ENCODE measurements at regions not wholly inside any gene's neighbourhood (a gene's known extent, or its start where the extent isn't known, plus 50 kb on each side); places are given as distances from the start of the nearest gene placed in this dataset.

DNA sequence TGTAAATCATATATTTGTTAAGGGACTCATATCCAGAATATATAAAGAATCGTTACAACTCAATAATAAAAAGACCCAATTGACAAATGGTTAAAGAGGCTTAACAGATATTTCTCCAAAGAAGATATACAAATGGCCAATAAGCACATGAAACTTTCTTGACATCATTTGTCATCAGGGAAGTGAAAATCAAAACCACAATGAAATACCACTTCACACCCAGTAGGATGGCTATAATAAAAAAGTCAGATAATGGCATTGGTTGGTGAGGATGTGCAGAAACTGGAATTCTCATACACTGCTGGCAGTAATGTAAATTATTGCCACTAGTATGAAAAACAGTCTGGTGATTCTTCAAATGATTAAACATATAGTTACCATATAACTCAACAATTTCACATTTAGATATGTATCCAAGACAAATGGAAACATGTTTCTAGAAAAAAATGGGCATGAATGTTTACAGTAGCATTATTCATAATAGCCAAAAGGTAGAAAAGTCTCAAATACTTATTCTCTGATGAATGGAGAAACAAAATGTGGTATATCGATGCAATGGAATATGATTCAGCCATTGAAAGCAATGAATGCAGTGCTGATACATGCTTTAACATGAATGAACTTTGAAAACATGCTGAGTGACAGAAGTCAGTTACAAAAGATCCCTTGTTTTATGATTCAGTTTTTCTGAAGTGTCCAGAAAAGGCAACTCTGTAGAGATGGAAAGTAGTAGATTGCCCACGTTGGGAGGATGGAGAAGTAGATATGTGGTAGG is 304.6 kb upstream of the ZEB2 start:
- no peaks in the 10 kb centered on the region for H4K20me1 ChIP-seq (ENCODE audit: insufficient read depth)
- RAD21 ChIA-PET (ENCODE audit: low non-redundant PET in 1 of 2, low total read pairs in 2 of 2, uncharacterized antibody in 2 of 2, unreplicated experiment in 2 of 2) = no interaction called here
- H2AFZ ChIP-seq (ENCODE audit: low read depth, low read length, poor library complexity, severe bottlenecking) = no peak overlapping the region
- no peaks in the 10 kb centered on the region for H3K9me3 ChIP-seq (ENCODE audit: control insufficient read depth in 1 of 2, insufficient read depth in 1 of 2, low read depth in 1 of 2, low read length in 2 of 2)
- no peaks in the 10 kb centered on the region for H3K4me1 ChIP-seq (ENCODE audit: control insufficient read depth in 1 of 2, insufficient read depth in 2 of 2, low read length in 2 of 2)
- ATAC-seq = no peak
- TF ChIP-seq SRF (IDR thresholded peaks at IDR 0.05; ENCODE audit: low read depth) = no peak
- no peak for TF ChIP-seq SP1 (IDR thresholded peaks at IDR 0.05; ENCODE audit: low read depth)
- no peak for TF ChIP-seq SIN3A (IDR thresholded peaks at IDR 0.05; ENCODE audit: low read depth)
- TF ChIP-seq, protein P1, sequence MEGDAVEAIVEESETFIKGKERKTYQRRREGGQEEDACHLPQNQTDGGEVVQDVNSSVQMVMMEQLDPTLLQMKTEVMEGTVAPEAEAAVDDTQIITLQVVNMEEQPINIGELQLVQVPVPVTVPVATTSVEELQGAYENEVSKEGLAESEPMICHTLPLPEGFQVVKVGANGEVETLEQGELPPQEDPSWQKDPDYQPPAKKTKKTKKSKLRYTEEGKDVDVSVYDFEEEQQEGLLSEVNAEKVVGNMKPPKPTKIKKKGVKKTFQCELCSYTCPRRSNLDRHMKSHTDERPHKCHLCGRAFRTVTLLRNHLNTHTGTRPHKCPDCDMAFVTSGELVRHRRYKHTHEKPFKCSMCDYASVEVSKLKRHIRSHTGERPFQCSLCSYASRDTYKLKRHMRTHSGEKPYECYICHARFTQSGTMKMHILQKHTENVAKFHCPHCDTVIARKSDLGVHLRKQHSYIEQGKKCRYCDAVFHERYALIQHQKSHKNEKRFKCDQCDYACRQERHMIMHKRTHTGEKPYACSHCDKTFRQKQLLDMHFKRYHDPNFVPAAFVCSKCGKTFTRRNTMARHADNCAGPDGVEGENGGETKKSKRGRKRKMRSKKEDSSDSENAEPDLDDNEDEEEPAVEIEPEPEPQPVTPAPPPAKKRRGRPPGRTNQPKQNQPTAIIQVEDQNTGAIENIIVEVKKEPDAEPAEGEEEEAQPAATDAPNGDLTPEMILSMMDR (IDR thresholded peaks at IDR 0.05 in 2 of 3, conservative IDR thresholded peaks at IDR 0.05 in 1 of 3; ENCODE audit: borderline replicate concordance in 1 of 3, insufficient read depth in 1 of 3, low read depth in 2 of 3, low read length in 2 of 3) = no peak
- no peak for TF ChIP-seq POLR2A (IDR thresholded peaks at IDR 0.05; ENCODE audit: borderline replicate concordance, extremely low read depth, insufficient read depth, insufficient read length)
- TF ChIP-seq CEBPB (IDR thresholded peaks at IDR 0.05; ENCODE audit: low read depth) = no peak
- TF ChIP-seq ZNF274 (IDR thresholded peaks at IDR 0.05; ENCODE audit: low read depth, low read length) = no peak
- TF ChIP-seq EZH2 (IDR thresholded peaks at IDR 0.05) = no peak
- TF ChIP-seq TCF7L2 (IDR thresholded peaks at IDR 0.05; ENCODE audit: borderline replicate concordance, extremely low read depth, insufficient read depth, insufficient read length) = no peak
- TF ChIP-seq, protein P2, sequence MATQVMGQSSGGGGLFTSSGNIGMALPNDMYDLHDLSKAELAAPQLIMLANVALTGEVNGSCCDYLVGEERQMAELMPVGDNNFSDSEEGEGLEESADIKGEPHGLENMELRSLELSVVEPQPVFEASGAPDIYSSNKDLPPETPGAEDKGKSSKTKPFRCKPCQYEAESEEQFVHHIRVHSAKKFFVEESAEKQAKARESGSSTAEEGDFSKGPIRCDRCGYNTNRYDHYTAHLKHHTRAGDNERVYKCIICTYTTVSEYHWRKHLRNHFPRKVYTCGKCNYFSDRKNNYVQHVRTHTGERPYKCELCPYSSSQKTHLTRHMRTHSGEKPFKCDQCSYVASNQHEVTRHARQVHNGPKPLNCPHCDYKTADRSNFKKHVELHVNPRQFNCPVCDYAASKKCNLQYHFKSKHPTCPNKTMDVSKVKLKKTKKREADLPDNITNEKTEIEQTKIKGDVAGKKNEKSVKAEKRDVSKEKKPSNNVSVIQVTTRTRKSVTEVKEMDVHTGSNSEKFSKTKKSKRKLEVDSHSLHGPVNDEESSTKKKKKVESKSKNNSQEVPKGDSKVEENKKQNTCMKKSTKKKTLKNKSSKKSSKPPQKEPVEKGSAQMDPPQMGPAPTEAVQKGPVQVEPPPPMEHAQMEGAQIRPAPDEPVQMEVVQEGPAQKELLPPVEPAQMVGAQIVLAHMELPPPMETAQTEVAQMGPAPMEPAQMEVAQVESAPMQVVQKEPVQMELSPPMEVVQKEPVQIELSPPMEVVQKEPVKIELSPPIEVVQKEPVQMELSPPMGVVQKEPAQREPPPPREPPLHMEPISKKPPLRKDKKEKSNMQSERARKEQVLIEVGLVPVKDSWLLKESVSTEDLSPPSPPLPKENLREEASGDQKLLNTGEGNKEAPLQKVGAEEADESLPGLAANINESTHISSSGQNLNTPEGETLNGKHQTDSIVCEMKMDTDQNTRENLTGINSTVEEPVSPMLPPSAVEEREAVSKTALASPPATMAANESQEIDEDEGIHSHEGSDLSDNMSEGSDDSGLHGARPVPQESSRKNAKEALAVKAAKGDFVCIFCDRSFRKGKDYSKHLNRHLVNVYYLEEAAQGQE (IDR thresholded peaks at IDR 0.05; ENCODE audit: low read depth) = no peak
- TF ChIP-seq, protein P3, sequence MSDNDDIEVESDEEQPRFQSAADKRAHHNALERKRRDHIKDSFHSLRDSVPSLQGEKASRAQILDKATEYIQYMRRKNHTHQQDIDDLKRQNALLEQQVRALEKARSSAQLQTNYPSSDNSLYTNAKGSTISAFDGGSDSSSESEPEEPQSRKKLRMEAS (IDR thresholded peaks at IDR 0.05) = no peak
- CTCF ChIA-PET = no interaction called here
- intact Hi-C loops (cut with micrococcal nuclease) = no loop called here
- POLR2A ChIA-PET = no interaction called here
- no peak overlapping the region for H3K9ac ChIP-seq (ENCODE audit: low read length)
- no peak for DNase-seq (ENCODE audit: low read depth, low spot score)
- no peaks in the 10 kb centered on the region for H3K27me3 ChIP-seq (ENCODE audit: insufficient read depth, low read length)
- no peak overlapping the region for H3K4me3 ChIP-seq (replicated peaks in 1 of 2; ENCODE audit: low read depth in 1 of 2, low read length in 2 of 2)
- no TSS peak for BruUV-seq (replicated peaks)
- H3K27ac ChIP-seq (ENCODE audit: low read depth, low read length) = no peak overlapping the region
- H3K4me2 ChIP-seq (ENCODE audit: low read length) = no peak overlapping the region
- H3K9me2 ChIP-seq (ENCODE audit: insufficient read depth) = no peaks in the 10 kb centered on the region
- no peaks in the 10 kb centered on the region for H3K36me3 ChIP-seq (ENCODE audit: control insufficient read depth in 1 of 2, insufficient read depth in 2 of 2, low read length in 2 of 2)
- H3K79me2 ChIP-seq (ENCODE audit: insufficient read depth, low read length) = no peaks in the 10 kb centered on the region
